ENCODE measurements at regions not wholly inside any gene's neighbourhood (a gene's known extent, or its start where the extent isn't known, plus 50 kb on each side); places are given as distances from the start of the nearest gene placed in this dataset.

- DNase-seq (ENCODE audit: low spot score), result no peak
Observed at GRCh38 chr22:49260681-49261580, 566.7 kb downstream of the BRD1 start.

- no peak for DNase-seq (ENCODE audit: low spot score)
Observed at GRCh38 chr22:49259839-49260615, 567.6 kb downstream of the BRD1 start.

DNA sequence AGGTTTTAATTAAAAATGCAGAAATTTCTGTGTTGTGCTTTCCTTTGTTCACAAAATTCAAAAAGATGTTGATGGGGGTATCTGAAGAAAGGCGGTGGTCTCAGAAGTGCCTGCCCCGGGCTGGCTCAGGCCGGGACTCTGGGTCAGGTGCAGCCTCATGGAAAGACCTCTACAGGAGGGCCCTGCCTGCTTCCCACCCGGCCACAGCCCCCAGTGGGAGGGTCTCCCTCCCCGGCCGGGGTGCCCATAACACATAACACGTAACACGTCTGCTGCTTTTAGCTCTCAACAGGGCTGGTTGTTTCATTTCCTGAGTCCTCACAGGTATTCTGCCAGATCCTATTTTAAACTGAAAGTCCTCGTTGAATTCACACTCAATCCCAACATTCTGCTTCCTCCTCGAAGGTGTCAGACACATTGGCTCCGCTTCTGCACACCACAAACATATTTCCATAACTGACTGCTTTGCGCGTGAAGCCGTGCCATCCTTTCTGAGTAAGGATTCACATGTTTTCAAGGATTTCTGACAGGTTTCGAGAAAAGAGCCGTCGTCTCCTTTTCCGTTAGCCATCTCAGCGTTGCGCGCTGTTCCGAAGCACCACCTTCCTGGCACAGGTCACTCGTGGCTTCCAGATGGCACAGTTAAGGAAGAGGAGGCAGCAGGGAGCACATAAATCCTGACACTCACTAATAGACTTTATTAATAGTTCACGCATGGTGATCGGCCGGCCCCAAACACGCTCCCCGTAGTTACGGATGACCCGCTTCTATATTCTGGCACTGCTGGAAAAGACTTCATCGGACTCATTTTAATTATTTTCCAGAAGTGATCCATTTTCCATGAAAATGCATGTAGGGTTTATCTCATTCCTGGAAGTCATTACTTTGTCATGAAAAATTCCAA lies 569.3 kb downstream of the BRD1 start:
- no peak for DNase-seq (ENCODE audit: low spot score)

DNA sequence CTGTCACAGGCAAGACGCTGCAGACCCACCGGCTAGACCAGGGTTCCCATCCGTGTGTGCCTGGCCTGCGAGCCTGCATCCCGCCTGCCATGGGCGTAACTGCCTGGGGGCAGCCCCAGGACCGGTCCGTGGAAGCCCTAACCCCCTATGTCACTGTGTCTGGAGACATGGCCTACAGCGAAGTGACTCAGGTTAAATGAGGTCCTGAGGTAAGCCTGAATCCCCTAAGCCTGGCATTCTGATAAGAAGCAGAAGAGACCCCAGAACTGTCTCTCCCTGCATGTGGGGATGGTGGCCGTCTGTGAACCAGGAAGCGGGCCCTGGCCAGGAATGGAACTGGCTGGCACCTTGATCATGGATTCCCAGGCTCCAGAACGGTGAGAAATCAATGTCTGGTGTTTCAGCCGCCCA lies 570.1 kb downstream of the BRD1 start:
- no peak for DNase-seq (ENCODE audit: low spot score)

- no peak for DNase-seq (ENCODE audit: low spot score)
Observed at GRCh38 chr22:49255741-49256318, 571.8 kb downstream of the BRD1 start.

DNA sequence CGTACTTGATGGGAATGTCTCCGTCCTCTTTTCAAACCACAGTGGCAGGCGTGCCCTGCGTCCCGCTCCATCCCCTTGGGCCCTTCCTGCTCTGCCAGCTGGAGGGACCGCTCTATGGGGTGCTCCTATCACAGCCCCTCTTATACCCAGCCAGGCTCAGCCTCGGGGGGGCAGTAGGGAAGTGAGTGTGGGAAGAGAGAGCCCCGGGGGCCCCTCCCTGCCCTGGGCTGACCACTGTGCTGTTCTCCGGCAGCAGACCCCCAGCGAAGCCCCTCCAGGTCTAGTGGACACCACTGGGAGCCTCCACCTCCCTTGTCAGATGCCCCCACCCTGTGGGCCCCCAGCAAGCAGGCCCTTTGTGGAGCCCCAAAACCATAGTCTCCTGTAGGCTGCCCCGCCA lies 572.5 kb downstream of the BRD1 start:
- no peak for DNase-seq (ENCODE audit: low spot score)

DNA sequence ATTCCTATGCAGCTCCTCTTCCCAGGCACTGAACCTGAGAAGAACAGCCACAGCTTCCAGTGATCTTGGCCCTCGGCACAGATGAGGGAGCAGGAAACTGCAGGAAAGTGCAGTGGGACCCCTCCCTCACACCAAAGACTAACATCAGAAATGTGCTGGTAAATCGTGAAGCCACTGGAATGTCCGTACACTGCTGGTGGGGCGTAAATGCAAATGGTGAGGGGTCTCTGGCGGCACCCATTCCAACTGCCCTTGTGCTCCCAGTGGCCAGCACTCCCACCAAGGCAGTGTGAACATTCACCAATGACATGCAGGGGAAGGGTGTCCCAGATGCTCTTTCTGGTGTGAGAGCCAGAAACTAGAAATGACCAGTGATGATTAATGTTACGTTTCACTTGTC lies 574.0 kb downstream of the BRD1 start:
- DNase-seq (ENCODE audit: low spot score), result no peak

DNA sequence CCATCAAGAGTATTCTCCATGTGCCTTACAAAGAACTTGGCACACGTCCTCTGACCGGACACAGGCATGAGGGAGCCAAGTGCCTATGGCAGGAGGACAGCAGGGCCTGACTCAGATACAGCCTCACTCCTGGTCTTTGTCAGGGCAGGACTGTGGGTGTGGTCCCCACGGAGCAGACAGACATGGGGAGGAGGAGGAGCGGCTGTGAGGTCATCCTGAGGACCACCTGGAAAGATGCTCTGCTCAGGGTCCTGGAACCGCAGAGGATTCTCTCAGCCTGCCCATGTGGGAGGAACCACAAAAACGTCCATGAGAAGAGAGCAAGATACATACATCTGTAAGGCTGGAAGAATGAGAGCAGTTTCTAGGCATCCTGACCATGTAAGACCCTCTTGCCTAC lies 576.3 kb downstream of the BRD1 start:
- DNase-seq (ENCODE audit: low spot score), result no peak

GRCh38 chr22:49247194-49247924 lies 580.3 kb downstream of the BRD1 start:
- DNase-seq (ENCODE audit: low spot score), result no peak

DNA sequence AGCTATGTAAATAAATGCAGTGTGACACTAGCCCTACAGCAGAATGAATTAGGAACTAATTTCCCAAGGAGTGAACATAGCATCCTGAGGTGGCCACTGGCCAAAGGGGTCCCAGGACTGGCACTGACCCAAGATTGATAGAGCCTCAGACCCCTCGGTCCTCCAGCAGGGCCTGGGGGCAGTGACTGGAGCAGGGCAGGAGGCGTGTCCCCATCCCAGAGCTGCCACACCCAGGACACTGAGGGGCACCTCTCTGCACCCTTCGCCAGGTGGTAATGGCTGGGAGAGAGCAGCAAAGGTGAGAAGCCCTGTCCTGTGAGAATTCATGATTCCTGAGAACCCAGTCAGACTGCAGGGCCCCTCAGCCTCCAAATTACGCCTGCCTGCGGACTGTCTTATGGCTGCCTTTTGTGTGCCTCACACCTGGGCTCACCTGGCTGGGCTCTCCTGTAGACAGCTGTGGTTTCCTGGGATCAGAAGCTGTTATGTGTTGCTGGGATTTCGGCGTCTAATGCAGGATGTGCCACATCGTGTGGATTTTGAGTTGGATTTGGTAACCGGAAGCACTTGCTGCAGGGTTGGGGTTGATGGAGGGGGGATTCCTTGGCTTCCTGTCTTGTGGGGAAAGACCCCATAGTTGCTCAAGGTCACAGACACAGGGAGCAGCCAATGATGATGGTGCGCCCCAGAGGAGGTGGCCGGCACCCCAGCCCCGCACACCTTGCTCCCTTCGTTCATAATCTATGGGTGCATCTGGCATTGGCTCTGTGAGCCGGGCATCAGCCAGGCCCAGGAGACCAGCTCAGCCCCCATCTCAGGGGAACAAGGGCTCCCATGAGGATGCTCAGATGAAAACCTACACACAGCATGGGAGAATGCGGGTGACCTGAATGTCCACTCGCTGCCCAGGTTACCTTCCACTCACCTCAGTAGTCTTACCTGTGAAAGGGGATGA lies 582.9 kb downstream of the BRD1 start:
- DNase-seq (ENCODE audit: low spot score), result no peak

- no peak for DNase-seq (ENCODE audit: low spot score)
Observed at GRCh38 chr22:49243965-49244364, 583.7 kb downstream of the BRD1 start.

DNA sequence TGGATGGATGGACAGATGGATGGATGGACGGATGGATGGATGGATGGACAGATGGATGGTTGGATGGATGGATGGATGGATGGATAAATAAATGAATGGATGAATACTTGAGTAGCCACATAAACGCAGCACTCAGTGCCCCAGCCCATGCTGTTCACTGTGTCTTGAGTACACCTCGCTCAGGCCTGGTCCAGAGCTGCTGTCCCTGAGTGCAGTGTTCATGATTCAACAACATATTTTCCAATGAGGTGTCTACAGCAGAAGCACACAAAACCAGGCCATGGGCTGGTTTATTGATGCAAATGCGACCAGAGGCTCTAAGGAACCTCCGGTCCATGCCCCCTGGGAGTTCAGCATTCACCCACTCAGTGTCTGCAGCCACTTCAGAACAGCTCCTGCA lies 584.3 kb downstream of the BRD1 start:
- no peak for DNase-seq (ENCODE audit: low spot score)

- no peak for DNase-seq (ENCODE audit: low spot score)
Observed at GRCh38 chr22:49242480-49242879, 585.2 kb downstream of the BRD1 start.

DNA sequence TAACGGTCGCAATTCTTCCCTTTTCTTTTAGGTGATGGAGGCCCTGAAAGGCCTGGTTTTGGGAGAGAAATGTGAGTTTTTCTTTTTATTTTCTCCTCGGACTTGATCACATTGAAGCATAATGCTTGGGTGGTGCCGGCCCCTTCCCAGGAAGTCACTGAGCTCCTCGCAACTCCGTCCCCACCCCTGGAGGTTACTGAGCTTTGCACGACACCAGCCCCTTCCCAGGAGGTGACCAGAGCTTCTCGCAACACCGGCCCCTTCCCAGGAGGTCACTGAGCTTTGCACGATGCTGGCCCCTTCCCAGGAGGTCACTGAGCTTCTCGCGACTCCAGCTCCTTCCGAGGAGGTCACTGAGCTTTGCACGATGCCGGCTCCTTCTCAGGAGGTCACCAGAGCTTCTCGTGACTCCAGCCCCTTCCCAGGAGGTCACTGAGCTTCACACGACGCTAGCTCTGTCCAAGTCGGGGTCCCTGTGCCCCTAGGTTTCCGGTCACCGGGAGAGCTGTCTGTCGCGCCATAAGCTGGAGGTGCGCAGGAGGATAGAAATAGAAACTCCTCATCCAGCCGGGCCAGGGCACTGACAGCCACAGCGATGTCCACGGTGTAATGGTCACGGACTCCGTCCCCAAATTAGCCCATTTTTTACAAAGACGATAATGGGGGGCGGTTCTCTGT lies 586.4 kb downstream of the BRD1 start:
- no peak for DNase-seq (ENCODE audit: low spot score)

DNA sequence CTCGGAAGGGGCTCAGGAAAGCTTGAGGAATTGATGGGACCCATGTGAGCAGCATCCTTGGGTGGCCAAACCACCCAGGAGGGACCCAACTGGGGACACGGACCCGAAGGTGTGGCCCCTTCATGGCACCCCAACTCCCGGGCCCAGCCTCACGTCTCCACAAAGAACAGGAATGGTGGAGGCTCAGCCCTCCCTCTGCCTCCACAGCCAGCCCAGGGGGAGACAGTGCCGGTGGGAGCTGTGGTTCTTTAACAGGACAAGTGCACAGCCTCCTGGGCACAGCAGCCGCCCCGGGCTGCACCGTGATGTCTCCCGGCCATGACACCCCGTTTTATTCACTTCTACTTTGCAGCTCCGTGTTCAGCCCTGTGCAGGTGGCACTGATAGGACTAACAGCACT lies 587.2 kb downstream of the BRD1 start:
- DNase-seq (ENCODE audit: low spot score), result no peak

- DNase-seq (ENCODE audit: low spot score), result no peak
Observed at GRCh38 chr22:49240016-49240380, 587.7 kb downstream of the BRD1 start.

- DNase-seq (ENCODE audit: low spot score), result no peak
Observed at GRCh38 chr22:49239264-49240015, 588.2 kb downstream of the BRD1 start.

All from SW480 (cell line).